ENCODE measurements at regions not wholly inside any gene's neighbourhood (a gene's known extent, or its start where the extent isn't known, plus 50 kb on each side); places are given as distances from the start of the nearest gene placed in this dataset.
A peak's percentile ranks its signal among the peaks of the same experiment; 100 is the strongest.

- TF ChIP-seq ISL1 (CRISPR knock-in tag; IDR thresholded peaks at IDR 0.05) (no peak), TSHZ2 (CRISPR knock-in tag; IDR thresholded peaks at IDR 0.05) (no peak), CREB5 (CRISPR knock-in tag; IDR thresholded peaks at IDR 0.05; ENCODE audit: low read depth) (no peak), CSDC2 (CRISPR knock-in tag; IDR thresholded peaks at IDR 0.05) (no peak), ZNF8 (CRISPR knock-in tag; IDR thresholded peaks at IDR 0.05) (no peak)
- no peak for ATAC-seq
These were observed 1677.1 kb downstream of the KCNT2 start for GRCh38 chr1:194931166-194931565.

- ATAC-seq, result no peak
- TF ChIP-seq RARB (CRISPR knock-in tag; IDR thresholded peaks at IDR 0.05) (no peak), ZFP3 (CRISPR knock-in tag; IDR thresholded peaks at IDR 0.05) (no peak), OSR1 (CRISPR knock-in tag; IDR thresholded peaks at IDR 0.05) (no peak), ZNF565 (CRISPR knock-in tag; conservative IDR thresholded peaks at IDR 0.05; ENCODE audit: low read depth) (no peak), SNAI2 (CRISPR knock-in tag; IDR thresholded peaks at IDR 0.05) (no peak), ISL1 (CRISPR knock-in tag; IDR thresholded peaks at IDR 0.05) (no peak), TSHZ2 (CRISPR knock-in tag; IDR thresholded peaks at IDR 0.05) (no peak), CSDC2 (CRISPR knock-in tag; IDR thresholded peaks at IDR 0.05) (no peak), ZFP30 (CRISPR knock-in tag; IDR thresholded peaks at IDR 0.05) (no peak)
These were observed 1678.1 kb downstream of the KCNT2 start for GRCh38 chr1:194930132-194930531.

GRCh38 chr1:194929357-194929756 lies 1678.9 kb downstream of the KCNT2 start:
- ATAC-seq, result peak; percentile 74
- TF ChIP-seq TOX (CRISPR knock-in tag; IDR thresholded peaks at IDR 0.05; ENCODE audit: borderline replicate concordance) (0 out of 2 replicates have a peak, but pooled peaks have one; percentile 24), ZC3H10 (CRISPR knock-in tag; IDR thresholded peaks at IDR 0.05) (peak; percentile 13; the same call in 1 of the 2 replicates), RARB (CRISPR knock-in tag; IDR thresholded peaks at IDR 0.05) (0 out of 2 replicates have a peak, but pooled peaks have one; percentile 29), OSR1 (CRISPR knock-in tag; IDR thresholded peaks at IDR 0.05) (no peak)

- TF ChIP-seq GLIS3 (CRISPR knock-in tag; IDR thresholded peaks at IDR 0.05) (no peak), ZFP3 (CRISPR knock-in tag; IDR thresholded peaks at IDR 0.05) (no peak), ZFP30 (CRISPR knock-in tag; IDR thresholded peaks at IDR 0.05) (no peak), CREB5 (CRISPR knock-in tag; IDR thresholded peaks at IDR 0.05; ENCODE audit: low read depth) (no peak), PPARA (CRISPR knock-in tag; IDR thresholded peaks at IDR 0.05; ENCODE audit: borderline replicate concordance) (no peak), CSDC2 (CRISPR knock-in tag; IDR thresholded peaks at IDR 0.05) (no peak), CSRNP3 (CRISPR knock-in tag; IDR thresholded peaks at IDR 0.05) (no peak), OSR1 (CRISPR knock-in tag; IDR thresholded peaks at IDR 0.05) (no peak), TSHZ2 (CRISPR knock-in tag; IDR thresholded peaks at IDR 0.05) (no peak), ZNF70 (CRISPR knock-in tag; IDR thresholded peaks at IDR 0.05) (no peak), ARNTL (CRISPR knock-in tag; IDR thresholded peaks at IDR 0.05; ENCODE audit: borderline replicate concordance, low read depth) (no peak), TCF4 (CRISPR knock-in tag; IDR thresholded peaks at IDR 0.05; ENCODE audit: borderline replicate concordance) (no peak), ZNF565 (CRISPR knock-in tag; conservative IDR thresholded peaks at IDR 0.05; ENCODE audit: low read depth) (no peak), ISL1 (CRISPR knock-in tag; IDR thresholded peaks at IDR 0.05) (no peak), BACH2 (CRISPR knock-in tag; IDR thresholded peaks at IDR 0.05; ENCODE audit: borderline replicate concordance) (no peak), TOX (CRISPR knock-in tag; IDR thresholded peaks at IDR 0.05; ENCODE audit: borderline replicate concordance) (no peak)
These were observed 1689.1 kb downstream of the KCNT2 start for GRCh38 chr1:194919146-194919545.

More at GRCh38 chr1:194919146-194919545, 1689.1 kb downstream of the KCNT2 start:
- ATAC-seq, result no peak
